HCT116 (cell line): ENCODE measurements at regions not wholly inside any gene's neighbourhood (a gene's known extent, or its start where the extent isn't known, plus 50 kb on each side); places are given as distances from the start of the nearest gene placed in this dataset.

ENCODE experiments used
- ATAC-seq: fragments of 200-7000 bp; cut with Tn5 transposase; 2 replicates; pipeline ENCODE4 v1.9.1; 2020; ENCODE audit warnings: mild to moderate bottlenecking, moderate library complexity
- BruUV-seq: library from RNA; stranded (reverse); fragments of 400-500 nt; replicated peaks from 2 replicates; lab custom pipeline; 2021; lab: Mats Ljungman, UMichigan
- CTCF ChIA-PET: fragments of 300-600 bp; sonication (Branson Sonifier 250); formaldehyde crosslinking; loops from one replicate; lab custom pipeline; 2021; ENCODE audit warnings: antibody characterized with exemption; lab: Charles Lee
- POLR2A ChIA-PET: fragments of 300-600, 350-600 bp; sonication (Branson Sonifier 250); formaldehyde crosslinking; loops from one replicate; lab custom pipeline; 2021; ENCODE audit warnings: antibody characterized with exemption; lab: Charles Lee
- RAD21 ChIA-PET, 2 experiments: fragments of 300-600 bp; sonication (Branson Sonifier 250); formaldehyde crosslinking; loops; one replicate each; lab custom pipeline; 2023; ENCODE audit warnings: low total read pairs in 2 of 2; ENCODE audit not compliant: uncharacterized antibody in 2 of 2, unreplicated experiment in 2 of 2, low non-redundant PET in 1 of 2; lab: Charles Lee
- DNase-seq: peaks from one replicate; pipeline ENCODE4 v3.0.0-alpha.2; 2010; ENCODE audit warnings: low read depth, low spot score
- H2AFZ ChIP-seq: fragments of 200-600 bp; shearing (Covaris generic), sonication (generic); 2 replicates; pipeline ENCODE4 v1.6.1; 2017; ENCODE audit warnings: low read depth, mixed run types, mixed read lengths, antibody characterized with exemption, low read length; ENCODE audit not compliant: poor library complexity, severe bottlenecking
- H3K27ac ChIP-seq: 2 replicates; pipeline ENCODE4 v1.5.1; 2012; ENCODE audit warnings: low read depth, low read length
- H3K27me3 ChIP-seq: fragments of 200-600 bp; sonication (generic); 2 replicates; pipeline ENCODE4 v1.6.1; 2016; ENCODE audit warnings: mixed run types, low read length, mixed read lengths; ENCODE audit not compliant: insufficient read depth
- H3K36me3 ChIP-seq, 2 experiments: fragments of 200-500 bp in 1 of 2; fragments of 200-600 bp in 1 of 2; sonication (Bioruptor generic) in 1 of 2; sonication (generic) in 1 of 2; 2 replicates each; pipeline versions ENCODE4 v1.5.1 to v1.6.1; 2014 to 2016; ENCODE audit warnings: low read length in 2 of 2, inconsistent platforms in 1 of 2, mixed read lengths in 1 of 2, mixed run types in 1 of 2; ENCODE audit not compliant: insufficient read depth in 2 of 2, control insufficient read depth in 1 of 2
- H3K4me1 ChIP-seq, 2 experiments: fragments of 200-600 bp in 1 of 2; sonication (generic) in 1 of 2; 2 replicates each; pipeline versions ENCODE4 v1.5.1 to v1.6.1; 2012 to 2017; ENCODE audit warnings: low read length in 2 of 2, inconsistent platforms in 1 of 2, mild to moderate bottlenecking in 1 of 2, mixed read lengths in 1 of 2, mixed run types in 1 of 2, moderate library complexity in 1 of 2; ENCODE audit not compliant: insufficient read depth in 2 of 2, control insufficient read depth in 1 of 2
- H3K4me2 ChIP-seq: fragments of 200-600 bp; sonication (generic); 2 replicates; pipeline ENCODE4 v1.6.1; 2017; ENCODE audit warnings: mixed run types, low read length, mixed read lengths
- H3K4me3 ChIP-seq, 2 experiments: fragments of 200-600 bp in 1 of 2; sonication (generic) in 1 of 2; replicated peaks in 1 of 2; 2 replicates each; pipeline ENCODE4 v1.5.1; 2011 to 2016; ENCODE audit warnings: low read length in 2 of 2, control low read depth in 1 of 2, low read depth in 1 of 2, mild to moderate bottlenecking in 1 of 2, mixed read lengths in 1 of 2, mixed run types in 1 of 2
- H3K79me2 ChIP-seq: fragments of 200-600 bp; sonication (generic); 2 replicates; pipeline ENCODE4 v1.6.1; 2017; ENCODE audit warnings: mild to moderate bottlenecking, mixed run types, low read length, moderate library complexity, mixed read lengths; ENCODE audit not compliant: insufficient read depth
- H3K9ac ChIP-seq: fragments of 200-600 bp; sonication (generic); 2 replicates; pipeline ENCODE4 v1.6.1; 2016; ENCODE audit warnings: low read length, mixed read lengths
- H3K9me2 ChIP-seq: fragments of 200-600 bp; sonication (generic), shearing (Covaris generic); 2 replicates; pipeline ENCODE4 v1.6.1; 2017; ENCODE audit warnings: mixed run types, mild to moderate bottlenecking, moderate library complexity; ENCODE audit not compliant: insufficient read depth
- H3K9me3 ChIP-seq, 2 experiments: fragments of 200-500 bp in 1 of 2; fragments of 200-600 bp in 1 of 2; sonication (Bioruptor generic) in 1 of 2; sonication (generic) in 1 of 2; 2 replicates each; pipeline ENCODE4 v1.6.1; 2014 to 2017; ENCODE audit warnings: low read length in 2 of 2, mixed read lengths in 2 of 2, inconsistent platforms in 1 of 2, low read depth in 1 of 2, mild to moderate bottlenecking in 1 of 2, mixed run types in 1 of 2, moderate library complexity in 1 of 2; ENCODE audit not compliant: control insufficient read depth in 1 of 2, insufficient read depth in 1 of 2
- H4K20me1 ChIP-seq: fragments of 200-600 bp; sonication (generic), shearing (Covaris generic); 2 replicates; pipeline ENCODE4 v1.6.1; 2017; ENCODE audit warnings: mixed run types, mild to moderate bottlenecking, moderate library complexity; ENCODE audit not compliant: insufficient read depth
- ATF3 ChIP-seq: IDR thresholded peaks from 2 replicates; pipeline ENCODE4 v1.6.1; 2012
- CEBPB ChIP-seq: IDR thresholded peaks from 2 replicates; pipeline ENCODE4 v1.6.1; 2012; ENCODE audit warnings: low read depth
- CTCF ChIP-seq, 3 experiments: fragments of 200-600 bp in 1 of 3; sonication (generic) in 1 of 3; IDR thresholded peaks in 2 of 3; conservative IDR thresholded peaks in 1 of 3; 2 replicates each; pipeline ENCODE4 v1.5.1; 2012 to 2017; ENCODE audit warnings: low read depth in 2 of 3, low read length in 2 of 3, antibody characterized with exemption in 1 of 3, borderline replicate concordance in 1 of 3, control low read depth in 1 of 3, mild to moderate bottlenecking in 1 of 3, mixed read lengths in 1 of 3, mixed run types in 1 of 3, moderate library complexity in 1 of 3; ENCODE audit not compliant: insufficient read depth in 1 of 3
- EGR1 ChIP-seq: IDR thresholded peaks from 2 replicates; pipeline ENCODE4 v1.6.1; 2012; ENCODE audit warnings: low read depth
- ELF1 ChIP-seq: IDR thresholded peaks from 2 replicates; pipeline ENCODE4 v1.6.1; 2012; ENCODE audit warnings: low read depth, borderline replicate concordance
- EZH2 ChIP-seq: fragments of 200-600 bp; sonication (generic); IDR thresholded peaks from 2 replicates; pipeline ENCODE4 v1.6.1; 2017; ENCODE audit warnings: antibody characterized with exemption, mixed run types
- EZH2phosphoT487 ChIP-seq: fragments of 200-600 bp; IDR thresholded peaks from 2 replicates; pipeline ENCODE4 v1.6.1; 2018; ENCODE audit warnings: antibody characterized with exemption, borderline replicate concordance
- FOSL1 ChIP-seq: IDR thresholded peaks from 2 replicates; pipeline ENCODE4 v1.6.1; 2012; ENCODE audit warnings: low read depth
- MAX ChIP-seq: IDR thresholded peaks from 2 replicates; pipeline ENCODE4 v1.6.1; 2012
- POLR2AphosphoS5 ChIP-seq: IDR thresholded peaks from 2 replicates; pipeline ENCODE4 v1.6.1; 2011; ENCODE audit warnings: mild to moderate bottlenecking, low read depth, low read length, moderate library complexity
- SIN3A ChIP-seq: IDR thresholded peaks from 2 replicates; pipeline ENCODE4 v1.6.1; 2012; ENCODE audit warnings: low read depth
- SP1 ChIP-seq: IDR thresholded peaks from 2 replicates; pipeline ENCODE4 v1.6.1; 2012; ENCODE audit warnings: low read depth
- SRF ChIP-seq: IDR thresholded peaks from 2 replicates; pipeline ENCODE4 v1.6.1; 2012; ENCODE audit warnings: low read depth
- TCF7L2 ChIP-seq: IDR thresholded peaks from 2 replicates; pipeline ENCODE4 v1.7.0; 2011; ENCODE audit warnings: borderline replicate concordance, inconsistent platforms; ENCODE audit not compliant: insufficient read depth, insufficient read length; ENCODE audit errors: extremely low read depth
- YY1 ChIP-seq: IDR thresholded peaks from 2 replicates; pipeline ENCODE4 v1.6.1; 2011; ENCODE audit warnings: low read length, low read depth, moderate library complexity, mild to moderate bottlenecking; ENCODE audit not compliant: insufficient replicate concordance; ENCODE audit errors: extremely low read depth
- ZBTB33 ChIP-seq: IDR thresholded peaks from 2 replicates; pipeline ENCODE4 v1.6.1; 2011; ENCODE audit warnings: mild to moderate bottlenecking, low read length, moderate library complexity; ENCODE audit not compliant: insufficient replicate concordance; ENCODE audit errors: extremely low read depth
- ZFX ChIP-seq: fragments of 450-650 bp; IDR thresholded peaks from 2 replicates; pipeline ENCODE4 v1.6.1; 2017
- ZNF274 ChIP-seq: fragments of 200-500 bp; sonication (Bioruptor generic); IDR thresholded peaks from 2 replicates; pipeline ENCODE4 v1.6.1; 2014; ENCODE audit warnings: mild to moderate bottlenecking, low read depth, low read length, inconsistent platforms
- intact Hi-C: fragments of 100-400 bp; cut with micrococcal nuclease; formaldehyde crosslinking; loops from 2 replicates; pipeline ENCODE4 v1.10.0; 2022

GRCh38 chr15:31557899-31558298, 231.3 kb downstream of the KLF13 start:
- intact Hi-C loops: no loop called here
- H3K79me2 ChIP-seq: no peaks in the 10 kb centered on the region
- H3K4me2 ChIP-seq: no peak overlapping the region
- POLR2A ChIA-PET: no interaction called here
- TF ChIP-seq MAX: no peak
- no peak for TF ChIP-seq ZNF274
- TF ChIP-seq EZH2: no peak
- no peak for TF ChIP-seq SP1
- TF ChIP-seq ELF1: no peak
- TF ChIP-seq EGR1: no peak
- TF ChIP-seq ATF3: no peak
- TF ChIP-seq POLR2AphosphoS5: no peak
- TF ChIP-seq CTCF (IDR thresholded peaks at IDR 0.05 in 2 of 3, conservative IDR thresholded peaks at IDR 0.05 in 1 of 3; ENCODE audit: borderline replicate concordance in 1 of 3, insufficient read depth in 1 of 3, low read depth in 2 of 3, low read length in 2 of 3): no peak
- no peak for TF ChIP-seq EZH2phosphoT487
- TF ChIP-seq FOSL1: no peak
- no peak for TF ChIP-seq YY1
- TF ChIP-seq ZBTB33: no peak
- TF ChIP-seq SIN3A: no peak
- TF ChIP-seq TCF7L2: no peak
- TF ChIP-seq CEBPB: no peak
- no peak for TF ChIP-seq ZFX
- no peak for TF ChIP-seq SRF
- H4K20me1 ChIP-seq: no peaks in the 10 kb centered on the region
- no peak overlapping the region for H3K27ac ChIP-seq
- no peaks in the 10 kb centered on the region for H3K36me3 ChIP-seq
- no peak overlapping the region for H2AFZ ChIP-seq
- RAD21 ChIA-PET: no interaction called here
- H3K9ac ChIP-seq: no peak overlapping the region
- no peaks in the 10 kb centered on the region for H3K4me1 ChIP-seq
- ATAC-seq (no peak), DNase-seq (no peak)
- H3K4me3 ChIP-seq: no peak overlapping the region
- CTCF ChIA-PET: no interaction called here
- no TSS peak for BruUV-seq
- H3K27me3 ChIP-seq: no peaks in the 10 kb centered on the region
- H3K9me2 ChIP-seq: no peaks in the 10 kb centered on the region
- H3K9me3 ChIP-seq: no peaks in the 10 kb centered on the region
